NCI-H1092 treated with DMSO at 0.1 percent for 48 hours (cell line): ENCODE measurements at regions not wholly inside any gene's neighbourhood (a gene's known extent, or its start where the extent isn't known, plus 50 kb on each side); places are given as distances from the start of the nearest gene placed in this dataset.

Source experiments
- DNase-seq: peaks from one replicate; lab custom pipeline; 2025; lab: John Stamatoyannopoulos, UW

DNA sequence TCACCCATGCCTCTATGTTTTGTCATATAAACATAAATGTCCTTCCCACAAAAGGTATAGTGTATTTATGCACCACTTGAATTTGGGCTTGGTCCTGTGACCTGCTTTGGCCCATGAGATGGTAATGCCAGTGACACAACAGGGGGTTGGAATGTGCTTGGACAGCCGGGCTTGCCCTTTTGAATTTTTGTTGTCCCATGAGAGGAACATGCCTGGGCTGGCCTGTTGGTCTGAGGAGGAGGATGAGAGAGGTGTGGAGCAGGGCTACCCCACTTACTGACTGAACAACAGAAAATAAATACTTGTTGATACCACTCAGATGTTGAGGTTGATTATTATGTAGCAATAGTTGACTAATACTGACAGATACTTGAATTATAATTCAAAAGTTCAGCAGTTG is 63.2 kb upstream of the TCF4 start:
- DNase-seq, result no peak

DNA sequence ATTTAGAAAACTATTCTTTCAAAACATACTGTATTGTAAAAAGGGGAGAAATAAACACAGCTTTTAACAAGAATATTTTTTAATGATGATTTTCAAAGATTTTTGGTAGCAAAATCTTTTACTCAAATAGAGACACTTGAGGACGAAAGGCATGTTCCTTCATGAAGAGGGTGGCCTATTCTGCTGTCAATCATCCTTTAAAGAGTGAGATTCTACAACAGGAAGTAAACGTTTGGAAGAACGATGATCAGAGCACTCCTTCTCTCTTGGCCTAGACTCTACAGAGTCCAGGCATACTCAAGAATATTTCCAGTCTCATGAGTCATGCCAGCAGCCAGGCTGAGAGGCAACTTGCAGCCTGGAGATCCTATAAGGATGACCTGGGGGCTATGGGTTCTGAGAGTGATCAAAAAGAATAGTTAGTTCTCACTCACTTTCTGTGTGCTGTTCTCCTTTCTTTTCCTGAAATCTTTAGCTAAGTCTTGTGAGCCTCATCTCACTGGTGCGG is 62.4 kb upstream of the TCF4 start:
- DNase-seq, result no peak

GRCh38 chr18:55647331-55647730 is 59.3 kb upstream of the TCF4 start:
- no peak for DNase-seq

GRCh38 chr18:55642191-55642590 is 54.2 kb upstream of the TCF4 start:
- DNase-seq, result no peak

- DNase-seq, result no peak
These were observed 53.5 kb upstream of the TCF4 start for GRCh38 chr18:55641486-55641885.
